AG10803 (cell line): ENCODE measurements at regions not wholly inside any gene's neighbourhood (a gene's known extent, or its start where the extent isn't known, plus 50 kb on each side); places are given as distances from the start of the nearest gene placed in this dataset.
A peak's percentile ranks its signal among the peaks of the same experiment; 100 is the strongest.

ENCODE experiments used
- DNase-seq: peaks from one replicate; pipeline ENCODE4 v3.0.0; 2010; ENCODE audit warnings: low read depth
- H3K4me3 ChIP-seq: 2 replicates; pipeline ENCODE4 v1.5.1; 2011; ENCODE audit warnings: mild to moderate bottlenecking, low read length, control low read depth
- CTCF ChIP-seq: conservative IDR thresholded peaks from 2 replicates; pipeline ENCODE4 v1.5.1; 2011; ENCODE audit warnings: mild to moderate bottlenecking, low read length, control low read depth, inconsistent platforms

GRCh38 chr2:84373391-84373790 lies 85.7 kb downstream of the SUCLG1 start:
- no peak overlapping the region for H3K4me3 ChIP-seq
- DNase-seq = no peak
- TF ChIP-seq CTCF = no peak

- TF ChIP-seq CTCF = no peak
- DNase-seq = no peak
- no peak overlapping the region for H3K4me3 ChIP-seq
Measured at GRCh38 chr2:84362541-84362940, 96.5 kb downstream of the SUCLG1 start.

- TF ChIP-seq CTCF = no peak
- no peak overlapping the region for H3K4me3 ChIP-seq
- DNase-seq = peak; percentile 95
Measured at GRCh38 chr2:84338069-84338468, 121.0 kb downstream of the SUCLG1 start.

GRCh38 chr2:84327645-84328249 lies 131.3 kb downstream of the SUCLG1 start:
- H3K4me3 ChIP-seq = no peak overlapping the region
- no peak for DNase-seq
- no peak for TF ChIP-seq CTCF

GRCh38 chr2:84326831-84327432 lies 132.1 kb downstream of the SUCLG1 start:
- no peak for DNase-seq
- TF ChIP-seq CTCF = no peak
- no peak overlapping the region for H3K4me3 ChIP-seq

- no peak overlapping the region for H3K4me3 ChIP-seq
- TF ChIP-seq CTCF = no peak
- no peak for DNase-seq
Measured at GRCh38 chr2:84323890-84324289, 135.2 kb downstream of the SUCLG1 start.

GRCh38 chr2:84320940-84321339 lies 138.1 kb downstream of the SUCLG1 start:
- no peak overlapping the region for H3K4me3 ChIP-seq
- no peak for TF ChIP-seq CTCF
- peak; percentile 29 for DNase-seq
